Fibroblast of pulmonary artery (primary cell): ENCODE measurements at regions not wholly inside any gene's neighbourhood (a gene's known extent, or its start where the extent isn't known, plus 50 kb on each side); places are given as distances from the start of the nearest gene placed in this dataset.

Source experiments
- DNase-seq: peaks from one replicate; pipeline ENCODE4 v3.0.0-alpha.2; 2010; ENCODE audit warnings: low read depth
- H3K4me3 ChIP-seq: replicated peaks from 2 replicates; pipeline ENCODE4 v1.5.1; 2011; ENCODE audit warnings: low read depth, mild to moderate bottlenecking, control low read depth, low read length, moderate library complexity
- TF ChIP-seq, protein P1 (sequence below): IDR thresholded peaks from 2 replicates; pipeline ENCODE4 v1.5.1; 2011; ENCODE audit warnings: mild to moderate bottlenecking, control low read depth, low read length, inconsistent platforms; ENCODE audit errors: missing control alignments

DNA sequence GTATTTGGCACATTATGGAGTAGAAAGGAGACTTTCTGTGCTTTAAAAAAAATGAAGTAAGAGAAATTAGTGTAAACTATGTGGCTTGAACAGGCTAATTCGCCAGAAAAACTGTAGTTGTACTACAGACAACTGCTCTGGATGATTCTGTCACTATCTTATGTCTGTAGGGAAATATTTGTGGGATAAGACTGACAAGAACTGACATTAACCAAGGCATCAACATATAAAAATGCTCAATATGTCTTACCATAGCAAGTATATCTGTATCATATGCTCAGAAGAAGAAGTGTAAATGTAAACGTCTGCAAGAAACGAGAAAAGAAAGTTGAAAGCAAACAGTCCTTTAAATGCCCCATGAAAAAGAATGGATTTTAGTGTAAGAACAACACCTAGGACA is 1545.0 kb downstream of the CDH8 start:
- DNase-seq = no peak
- no peak overlapping the region for H3K4me3 ChIP-seq
- TF ChIP-seq, protein P1, sequence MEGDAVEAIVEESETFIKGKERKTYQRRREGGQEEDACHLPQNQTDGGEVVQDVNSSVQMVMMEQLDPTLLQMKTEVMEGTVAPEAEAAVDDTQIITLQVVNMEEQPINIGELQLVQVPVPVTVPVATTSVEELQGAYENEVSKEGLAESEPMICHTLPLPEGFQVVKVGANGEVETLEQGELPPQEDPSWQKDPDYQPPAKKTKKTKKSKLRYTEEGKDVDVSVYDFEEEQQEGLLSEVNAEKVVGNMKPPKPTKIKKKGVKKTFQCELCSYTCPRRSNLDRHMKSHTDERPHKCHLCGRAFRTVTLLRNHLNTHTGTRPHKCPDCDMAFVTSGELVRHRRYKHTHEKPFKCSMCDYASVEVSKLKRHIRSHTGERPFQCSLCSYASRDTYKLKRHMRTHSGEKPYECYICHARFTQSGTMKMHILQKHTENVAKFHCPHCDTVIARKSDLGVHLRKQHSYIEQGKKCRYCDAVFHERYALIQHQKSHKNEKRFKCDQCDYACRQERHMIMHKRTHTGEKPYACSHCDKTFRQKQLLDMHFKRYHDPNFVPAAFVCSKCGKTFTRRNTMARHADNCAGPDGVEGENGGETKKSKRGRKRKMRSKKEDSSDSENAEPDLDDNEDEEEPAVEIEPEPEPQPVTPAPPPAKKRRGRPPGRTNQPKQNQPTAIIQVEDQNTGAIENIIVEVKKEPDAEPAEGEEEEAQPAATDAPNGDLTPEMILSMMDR = no peak

DNA sequence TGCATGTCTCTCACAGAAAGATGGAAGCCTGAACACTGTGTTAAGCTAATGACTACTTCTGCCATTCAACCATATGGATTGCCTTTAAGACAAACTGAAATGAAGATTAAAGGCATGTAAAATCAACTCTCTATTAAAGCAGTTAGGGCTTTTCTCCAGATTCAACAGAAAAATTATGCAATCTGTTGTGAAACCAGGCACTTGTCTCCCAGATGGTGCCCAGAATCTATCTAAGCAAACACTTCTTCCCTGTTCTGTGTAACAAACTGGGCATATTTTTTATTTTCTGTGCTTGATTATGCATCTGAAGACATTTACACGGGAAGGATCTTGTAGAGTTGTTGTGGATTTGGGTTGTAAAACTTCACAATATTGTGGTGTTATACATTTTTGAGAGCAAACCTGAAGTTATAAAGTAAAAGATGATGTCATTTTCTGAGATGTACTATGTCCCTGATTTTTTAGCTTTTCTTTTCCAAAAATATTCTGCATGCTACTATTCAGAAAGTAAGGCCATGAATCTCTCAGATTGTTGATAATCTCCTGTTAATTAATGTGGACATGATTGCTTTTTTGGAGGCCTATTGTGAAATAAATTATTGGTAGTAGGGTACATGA is 1550.3 kb downstream of the CDH8 start:
- no peak overlapping the region for H3K4me3 ChIP-seq
- no peak for DNase-seq
- TF ChIP-seq, protein P1 = no peak

GRCh38 chr16:60484901-60485300 is 1551.3 kb downstream of the CDH8 start:
- no peak for DNase-seq
- H3K4me3 ChIP-seq = no peak overlapping the region
- TF ChIP-seq, protein P1 = no peak

DNA sequence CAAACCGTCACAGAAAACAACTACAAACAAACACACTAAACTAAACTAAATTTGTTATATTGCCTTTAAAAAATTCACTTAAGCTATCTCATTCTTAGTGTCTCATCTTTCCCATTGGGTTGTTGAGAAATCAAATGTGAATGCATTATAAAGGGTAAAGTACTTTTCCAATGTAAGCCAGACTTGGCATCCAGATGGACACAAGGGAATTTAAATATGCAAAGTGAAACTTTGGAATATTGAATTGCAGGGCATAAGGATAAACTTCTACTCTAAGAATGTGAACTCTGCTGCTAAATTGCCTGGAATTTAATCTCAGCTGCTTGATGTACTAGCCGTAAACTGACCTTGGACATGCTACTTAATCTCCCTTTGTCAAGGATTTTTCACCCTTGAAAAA is 1554.6 kb downstream of the CDH8 start:
- TF ChIP-seq, protein P1 = no peak
- DNase-seq = no peak
- H3K4me3 ChIP-seq = no peak overlapping the region

DNA sequence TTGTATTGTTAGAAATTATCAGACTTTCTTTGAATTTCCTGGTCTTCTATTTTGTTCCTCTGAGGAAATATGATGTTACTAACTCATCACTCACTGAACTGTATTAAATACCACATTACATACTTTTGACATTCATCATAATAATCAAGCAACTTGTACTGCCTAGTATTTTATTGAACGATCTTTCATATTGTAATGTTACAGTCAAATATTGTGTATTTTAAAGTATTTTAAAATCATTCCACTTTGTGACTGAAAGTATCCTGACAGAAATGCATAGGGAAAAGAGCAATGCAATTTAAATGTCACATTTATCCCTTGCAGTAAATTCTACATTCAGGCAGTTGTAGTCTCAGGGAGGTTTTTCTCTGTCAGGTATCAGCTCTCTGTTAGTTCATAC is 1557.4 kb downstream of the CDH8 start:
- TF ChIP-seq, protein P1 = no peak
- DNase-seq = no peak

DNA sequence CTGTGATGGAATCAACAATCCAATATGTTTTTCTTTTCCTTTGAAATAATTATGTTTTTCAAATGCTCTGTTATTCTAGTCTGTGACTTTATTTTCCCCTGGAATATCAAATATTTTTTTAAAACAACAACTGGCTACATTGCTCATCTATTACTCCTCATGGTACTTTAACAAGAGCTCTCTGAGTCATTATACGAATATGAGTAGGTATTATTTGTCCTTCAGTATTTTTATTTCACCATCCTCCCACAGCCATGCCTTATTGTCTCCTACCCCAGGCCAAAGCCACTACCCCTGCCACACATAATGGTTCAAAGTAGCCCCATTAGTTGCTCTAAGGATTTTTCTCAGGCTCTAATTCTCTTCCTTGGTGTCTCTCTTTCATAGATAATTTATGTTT is 1572.3 kb downstream of the CDH8 start:
- TF ChIP-seq, protein P1 = no peak

More for the DNA sequence above, 1557.4 kb downstream of the CDH8 start:
- no peak overlapping the region for H3K4me3 ChIP-seq

GRCh38 chr16:60459463-60459862 is 1576.8 kb downstream of the CDH8 start:
- TF ChIP-seq, protein P1 = no peak
- no peak for DNase-seq
- H3K4me3 ChIP-seq = no peak overlapping the region

More for the DNA sequence above, 1572.3 kb downstream of the CDH8 start:
- H3K4me3 ChIP-seq = no peak overlapping the region
- no peak for DNase-seq
